ENCODE measurements at regions not wholly inside any gene's neighbourhood (a gene's known extent, or its start where the extent isn't known, plus 50 kb on each side); places are given as distances from the start of the nearest gene placed in this dataset.

- TF ChIP-seq TAF1 (IDR thresholded peaks at IDR 0.05; ENCODE audit: low read depth) = no peak
- no peak for TF ChIP-seq TCF12 (IDR thresholded peaks at IDR 0.05; ENCODE audit: low read depth)
- TF ChIP-seq CREB1 (IDR thresholded peaks at IDR 0.05; ENCODE audit: low read depth) = no peak
- TF ChIP-seq ZBTB7A (IDR thresholded peaks at IDR 0.05; ENCODE audit: low read depth) = no peak
- TF ChIP-seq CEBPB (IDR thresholded peaks at IDR 0.05) = no peak
- TF ChIP-seq TEAD4 (IDR thresholded peaks at IDR 0.05) = no peak
- TF ChIP-seq, protein P1, sequence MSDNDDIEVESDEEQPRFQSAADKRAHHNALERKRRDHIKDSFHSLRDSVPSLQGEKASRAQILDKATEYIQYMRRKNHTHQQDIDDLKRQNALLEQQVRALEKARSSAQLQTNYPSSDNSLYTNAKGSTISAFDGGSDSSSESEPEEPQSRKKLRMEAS (IDR thresholded peaks at IDR 0.05) = no peak
- TF ChIP-seq EP300 (IDR thresholded peaks at IDR 0.05; ENCODE audit: borderline replicate concordance) = no peak
- no peak for TF ChIP-seq NFIC (IDR thresholded peaks at IDR 0.05)
- no peak for TF ChIP-seq RAD21 (IDR thresholded peaks at IDR 0.05; ENCODE audit: low read depth)
- TF ChIP-seq FOXM1 (IDR thresholded peaks at IDR 0.05; ENCODE audit: borderline replicate concordance, low read depth) = no peak
- TF ChIP-seq USF1 (IDR thresholded peaks at IDR 0.05) = no peak
- no peak for TF ChIP-seq EGR1 (IDR thresholded peaks at IDR 0.05)
- TF ChIP-seq YY1 (IDR thresholded peaks at IDR 0.05; ENCODE audit: low read depth) = no peak
- TF ChIP-seq, protein P2, sequence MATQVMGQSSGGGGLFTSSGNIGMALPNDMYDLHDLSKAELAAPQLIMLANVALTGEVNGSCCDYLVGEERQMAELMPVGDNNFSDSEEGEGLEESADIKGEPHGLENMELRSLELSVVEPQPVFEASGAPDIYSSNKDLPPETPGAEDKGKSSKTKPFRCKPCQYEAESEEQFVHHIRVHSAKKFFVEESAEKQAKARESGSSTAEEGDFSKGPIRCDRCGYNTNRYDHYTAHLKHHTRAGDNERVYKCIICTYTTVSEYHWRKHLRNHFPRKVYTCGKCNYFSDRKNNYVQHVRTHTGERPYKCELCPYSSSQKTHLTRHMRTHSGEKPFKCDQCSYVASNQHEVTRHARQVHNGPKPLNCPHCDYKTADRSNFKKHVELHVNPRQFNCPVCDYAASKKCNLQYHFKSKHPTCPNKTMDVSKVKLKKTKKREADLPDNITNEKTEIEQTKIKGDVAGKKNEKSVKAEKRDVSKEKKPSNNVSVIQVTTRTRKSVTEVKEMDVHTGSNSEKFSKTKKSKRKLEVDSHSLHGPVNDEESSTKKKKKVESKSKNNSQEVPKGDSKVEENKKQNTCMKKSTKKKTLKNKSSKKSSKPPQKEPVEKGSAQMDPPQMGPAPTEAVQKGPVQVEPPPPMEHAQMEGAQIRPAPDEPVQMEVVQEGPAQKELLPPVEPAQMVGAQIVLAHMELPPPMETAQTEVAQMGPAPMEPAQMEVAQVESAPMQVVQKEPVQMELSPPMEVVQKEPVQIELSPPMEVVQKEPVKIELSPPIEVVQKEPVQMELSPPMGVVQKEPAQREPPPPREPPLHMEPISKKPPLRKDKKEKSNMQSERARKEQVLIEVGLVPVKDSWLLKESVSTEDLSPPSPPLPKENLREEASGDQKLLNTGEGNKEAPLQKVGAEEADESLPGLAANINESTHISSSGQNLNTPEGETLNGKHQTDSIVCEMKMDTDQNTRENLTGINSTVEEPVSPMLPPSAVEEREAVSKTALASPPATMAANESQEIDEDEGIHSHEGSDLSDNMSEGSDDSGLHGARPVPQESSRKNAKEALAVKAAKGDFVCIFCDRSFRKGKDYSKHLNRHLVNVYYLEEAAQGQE (IDR thresholded peaks at IDR 0.05; ENCODE audit: low read depth) = no peak
Observed at GRCh38 chr12:58787021-58787760, 133.1 kb downstream of the LRIG3 start.

GRCh38 chr12:58794859-58795258 is 125.4 kb downstream of the LRIG3 start:
- TF ChIP-seq USF1 (IDR thresholded peaks at IDR 0.05) = no peak
- TF ChIP-seq, protein P2 (IDR thresholded peaks at IDR 0.05; ENCODE audit: low read depth) = no peak
- TF ChIP-seq ZBTB7A (IDR thresholded peaks at IDR 0.05; ENCODE audit: low read depth) = no peak
- no peak for TF ChIP-seq CEBPB (IDR thresholded peaks at IDR 0.05)
- TF ChIP-seq TAF1 (IDR thresholded peaks at IDR 0.05; ENCODE audit: low read depth) = no peak
- TF ChIP-seq, protein P1 (IDR thresholded peaks at IDR 0.05) = no peak
- TF ChIP-seq RAD21 (IDR thresholded peaks at IDR 0.05; ENCODE audit: low read depth) = no peak
- TF ChIP-seq EGR1 (IDR thresholded peaks at IDR 0.05) = no peak
- no peak for TF ChIP-seq TCF12 (IDR thresholded peaks at IDR 0.05; ENCODE audit: low read depth)
- no peak for TF ChIP-seq TEAD4 (IDR thresholded peaks at IDR 0.05)
- TF ChIP-seq CREB1 (IDR thresholded peaks at IDR 0.05; ENCODE audit: low read depth) = no peak
- TF ChIP-seq FOXM1 (IDR thresholded peaks at IDR 0.05; ENCODE audit: borderline replicate concordance, low read depth) = no peak

DNA sequence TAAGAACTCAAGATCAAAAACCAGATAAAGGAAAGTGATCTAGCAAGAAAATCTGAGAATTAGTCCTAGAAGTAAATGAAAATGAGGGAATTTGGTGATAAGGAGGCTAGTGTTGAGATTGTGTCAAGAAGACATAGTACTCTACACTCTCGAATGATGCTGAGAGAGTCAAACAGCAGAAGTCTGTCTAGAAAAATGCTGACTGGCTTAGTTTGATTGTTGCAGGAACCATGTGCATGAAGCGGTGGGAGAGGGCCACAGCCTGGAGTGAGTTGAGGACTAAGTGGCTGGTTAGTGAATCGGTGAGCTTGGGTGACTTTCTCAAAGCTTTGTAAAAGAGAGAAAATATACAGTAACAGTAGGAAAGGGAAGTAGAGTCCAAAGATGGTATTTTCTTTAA is 124.5 kb downstream of the LRIG3 start:
- TF ChIP-seq, protein P1 (IDR thresholded peaks at IDR 0.05) = no peak
- TF ChIP-seq CEBPB (IDR thresholded peaks at IDR 0.05) = no peak
- TF ChIP-seq EP300 (IDR thresholded peaks at IDR 0.05; ENCODE audit: borderline replicate concordance) = no peak
- TF ChIP-seq TCF12 (IDR thresholded peaks at IDR 0.05; ENCODE audit: low read depth) = no peak
- no peak for TF ChIP-seq FOXM1 (IDR thresholded peaks at IDR 0.05; ENCODE audit: borderline replicate concordance, low read depth)
- TF ChIP-seq RAD21 (IDR thresholded peaks at IDR 0.05; ENCODE audit: low read depth) = no peak
- no peak for TF ChIP-seq USF1 (IDR thresholded peaks at IDR 0.05)
- TF ChIP-seq ZBTB7A (IDR thresholded peaks at IDR 0.05; ENCODE audit: low read depth) = no peak
- no peak for TF ChIP-seq TAF1 (IDR thresholded peaks at IDR 0.05; ENCODE audit: low read depth)

- no peak for TF ChIP-seq CREB1 (IDR thresholded peaks at IDR 0.05; ENCODE audit: low read depth)
- TF ChIP-seq TAF1 (IDR thresholded peaks at IDR 0.05; ENCODE audit: low read depth) = no peak
- TF ChIP-seq YY1 (IDR thresholded peaks at IDR 0.05; ENCODE audit: low read depth) = no peak
Observed at GRCh38 chr12:58801986-58802385, 118.3 kb downstream of the LRIG3 start.

DNA sequence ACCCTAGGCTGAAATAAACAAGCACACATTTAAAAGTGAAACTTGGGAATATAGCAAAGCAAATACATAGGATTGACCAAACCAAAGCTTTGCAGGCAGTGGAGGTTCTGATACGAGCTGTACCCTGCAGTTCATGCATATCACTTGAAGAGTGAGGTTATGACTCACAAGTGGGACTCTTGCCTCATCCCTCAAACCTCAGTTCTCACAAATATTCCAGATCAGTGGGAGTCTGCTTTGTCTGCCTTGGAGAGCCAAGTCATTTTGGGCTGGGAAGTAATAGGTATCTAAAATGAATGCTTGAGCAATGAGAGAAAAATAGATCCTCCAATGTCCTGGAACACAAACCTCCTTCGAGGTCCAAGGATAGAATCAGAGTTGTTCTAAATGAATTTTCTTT is 116.4 kb downstream of the LRIG3 start:
- TF ChIP-seq NFIC (IDR thresholded peaks at IDR 0.05) (no peak), TAF1 (IDR thresholded peaks at IDR 0.05; ENCODE audit: low read depth) (no peak), CEBPB (IDR thresholded peaks at IDR 0.05) (no peak), EP300 (IDR thresholded peaks at IDR 0.05; ENCODE audit: borderline replicate concordance) (no peak), TCF12 (IDR thresholded peaks at IDR 0.05; ENCODE audit: low read depth) (no peak), YY1 (IDR thresholded peaks at IDR 0.05; ENCODE audit: low read depth) (no peak), USF1 (IDR thresholded peaks at IDR 0.05) (no peak), RAD21 (IDR thresholded peaks at IDR 0.05; ENCODE audit: low read depth) (no peak), CREB1 (IDR thresholded peaks at IDR 0.05; ENCODE audit: low read depth) (no peak), EGR1 (IDR thresholded peaks at IDR 0.05) (no peak)
- TF ChIP-seq, protein P2 (IDR thresholded peaks at IDR 0.05; ENCODE audit: low read depth) = no peak
- TF ChIP-seq, protein P1 (IDR thresholded peaks at IDR 0.05) = no peak

Data from Ishikawa (cell line).